Panc1 (cell line): ENCODE measurements at regions not wholly inside any gene's neighbourhood (a gene's known extent, or its start where the extent isn't known, plus 50 kb on each side); places are given as distances from the start of the nearest gene placed in this dataset.

ENCODE experiments used
- ATAC-seq: fragments of 200-7000 bp; cut with Tn5 transposase; 2 replicates; pipeline ENCODE4 v1.9.1; 2020; ENCODE audit warnings: mild to moderate bottlenecking, moderate library complexity
- BruUV-seq: library from RNA; stranded (reverse); fragments of 400-500 nt; replicated peaks from 2 replicates; lab custom pipeline; 2021; lab: Mats Ljungman, UMichigan
- CTCF ChIA-PET: fragments of 300-600 bp; sonication (Branson Sonifier 250); formaldehyde crosslinking; loops from one replicate; lab custom pipeline; 2022; ENCODE audit warnings: antibody characterized with exemption; lab: Charles Lee
- POLR2A ChIA-PET: fragments of 300-600 bp; sonication (Branson Sonifier 250); formaldehyde crosslinking; loops from one replicate; lab custom pipeline; 2022; ENCODE audit warnings: antibody characterized with exemption; lab: Charles Lee
- DNase-seq: peaks from one replicate; pipeline ENCODE4 v3.0.0-alpha.2; 2010; ENCODE audit warnings: low read depth, low spot score
- H3K27ac ChIP-seq: 2 replicates; pipeline ENCODE4 v1.5.1; 2011; ENCODE audit warnings: mild to moderate bottlenecking, low read length, inconsistent platforms
- H3K27me3 ChIP-seq: fragments of 200-500 bp; sonication (Bioruptor generic); 2 replicates; pipeline ENCODE4 v1.6.0; 2014; ENCODE audit warnings: low read length, inconsistent platforms; ENCODE audit not compliant: control insufficient read depth, insufficient read depth
- H3K36me3 ChIP-seq: fragments of 200-500 bp; sonication (Bioruptor generic); 2 replicates; pipeline ENCODE4 v1.5.1; 2014; ENCODE audit warnings: inconsistent platforms, mild to moderate bottlenecking, low read length, moderate library complexity; ENCODE audit not compliant: control insufficient read depth, insufficient read depth
- H3K4me1 ChIP-seq: 2 replicates; pipeline ENCODE4 v1.5.1; 2011; ENCODE audit warnings: inconsistent platforms, mild to moderate bottlenecking, low read length, moderate library complexity; ENCODE audit not compliant: control insufficient read depth, insufficient read depth
- H3K4me3 ChIP-seq, 2 experiments: 2 replicates each; pipeline ENCODE4 v1.5.1; 2011 to 2012; ENCODE audit warnings: low read depth in 2 of 2, low read length in 2 of 2, mild to moderate bottlenecking in 2 of 2, inconsistent platforms in 1 of 2, moderate library complexity in 1 of 2
- H3K9me3 ChIP-seq: fragments of 200-500 bp; sonication (Bioruptor generic); 2 replicates; pipeline ENCODE4 v1.5.1; 2014; ENCODE audit warnings: low read depth, mild to moderate bottlenecking, inconsistent platforms, low read length, moderate library complexity; ENCODE audit not compliant: control insufficient read depth, insufficient read depth
- CTCF ChIP-seq: fragments of 450-650 bp; IDR thresholded peaks from 2 replicates; pipeline ENCODE4 v1.5.1; 2017; ENCODE audit warnings: mild to moderate bottlenecking
- POLR2AphosphoS5 ChIP-seq: IDR thresholded peaks from 2 replicates; pipeline ENCODE4 v1.6.1; 2012; ENCODE audit warnings: mild to moderate bottlenecking, low read depth, low read length, moderate library complexity
- SIN3A ChIP-seq: IDR thresholded peaks from 2 replicates; pipeline ENCODE4 v1.6.1; 2012; ENCODE audit warnings: low read depth, mild to moderate bottlenecking, low read length, moderate library complexity, borderline replicate concordance; ENCODE audit not compliant: insufficient read depth
- TCF7L2 ChIP-seq: IDR thresholded peaks from 2 replicates; pipeline ENCODE4 v1.6.1; 2011; ENCODE audit warnings: mild to moderate bottlenecking, low read depth, low read length, inconsistent platforms
- in situ Hi-C: cut with HindIII; loops from 2 replicates; pipeline ENCODE4 v1.10.0; 2016; ENCODE audit warnings: low sequenced_read_pairs, low pct_unique_long_range_greater_than_20kb
- intact Hi-C: fragments of 100-400 bp; cut with micrococcal nuclease; formaldehyde crosslinking; loops from one replicate; pipeline ENCODE4 v1.10.0; 2022; ENCODE audit not compliant: unreplicated experiment
- TF ChIP-seq, protein P1 (sequence below), 2 experiments: IDR thresholded peaks; 2 replicates each; pipeline ENCODE4 v1.6.1; 2011 to 2012; ENCODE audit warnings: low read depth in 2 of 2, control low read depth in 1 of 2, low read length in 1 of 2, mild to moderate bottlenecking in 1 of 2, moderate library complexity in 1 of 2; ENCODE audit not compliant: insufficient read depth in 1 of 2

- Histone ChIP-seq H3K27me3 (no peaks in the 10 kb centered on the region), H3K4me3 (no peak overlapping the region), H3K27ac (no peak overlapping the region), H3K9me3 (no peaks in the 10 kb centered on the region), H3K36me3 (no peaks in the 10 kb centered on the region), H3K4me1 (no peaks in the 10 kb centered on the region)
- ChIA-PET CTCF (no interaction called here), POLR2A (no interaction called here)
- BruUV-seq: no TSS peak
- intact Hi-C loops: no loop called here
- TF ChIP-seq TCF7L2 (no peak), CTCF (no peak), SIN3A (no peak)
- TF ChIP-seq, protein P1, sequence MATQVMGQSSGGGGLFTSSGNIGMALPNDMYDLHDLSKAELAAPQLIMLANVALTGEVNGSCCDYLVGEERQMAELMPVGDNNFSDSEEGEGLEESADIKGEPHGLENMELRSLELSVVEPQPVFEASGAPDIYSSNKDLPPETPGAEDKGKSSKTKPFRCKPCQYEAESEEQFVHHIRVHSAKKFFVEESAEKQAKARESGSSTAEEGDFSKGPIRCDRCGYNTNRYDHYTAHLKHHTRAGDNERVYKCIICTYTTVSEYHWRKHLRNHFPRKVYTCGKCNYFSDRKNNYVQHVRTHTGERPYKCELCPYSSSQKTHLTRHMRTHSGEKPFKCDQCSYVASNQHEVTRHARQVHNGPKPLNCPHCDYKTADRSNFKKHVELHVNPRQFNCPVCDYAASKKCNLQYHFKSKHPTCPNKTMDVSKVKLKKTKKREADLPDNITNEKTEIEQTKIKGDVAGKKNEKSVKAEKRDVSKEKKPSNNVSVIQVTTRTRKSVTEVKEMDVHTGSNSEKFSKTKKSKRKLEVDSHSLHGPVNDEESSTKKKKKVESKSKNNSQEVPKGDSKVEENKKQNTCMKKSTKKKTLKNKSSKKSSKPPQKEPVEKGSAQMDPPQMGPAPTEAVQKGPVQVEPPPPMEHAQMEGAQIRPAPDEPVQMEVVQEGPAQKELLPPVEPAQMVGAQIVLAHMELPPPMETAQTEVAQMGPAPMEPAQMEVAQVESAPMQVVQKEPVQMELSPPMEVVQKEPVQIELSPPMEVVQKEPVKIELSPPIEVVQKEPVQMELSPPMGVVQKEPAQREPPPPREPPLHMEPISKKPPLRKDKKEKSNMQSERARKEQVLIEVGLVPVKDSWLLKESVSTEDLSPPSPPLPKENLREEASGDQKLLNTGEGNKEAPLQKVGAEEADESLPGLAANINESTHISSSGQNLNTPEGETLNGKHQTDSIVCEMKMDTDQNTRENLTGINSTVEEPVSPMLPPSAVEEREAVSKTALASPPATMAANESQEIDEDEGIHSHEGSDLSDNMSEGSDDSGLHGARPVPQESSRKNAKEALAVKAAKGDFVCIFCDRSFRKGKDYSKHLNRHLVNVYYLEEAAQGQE (IDR thresholded peaks at IDR 0.05; ENCODE audit: insufficient read depth in 1 of 2, low read depth in 2 of 2, low read length in 1 of 2): no peak
- DNase-seq (no peak), ATAC-seq (no peak)
- in situ Hi-C loops: no loop called here
Observed at GRCh38 chr13:79859756-79860155, 378.8 kb downstream of the NDFIP2 start.

DNA sequence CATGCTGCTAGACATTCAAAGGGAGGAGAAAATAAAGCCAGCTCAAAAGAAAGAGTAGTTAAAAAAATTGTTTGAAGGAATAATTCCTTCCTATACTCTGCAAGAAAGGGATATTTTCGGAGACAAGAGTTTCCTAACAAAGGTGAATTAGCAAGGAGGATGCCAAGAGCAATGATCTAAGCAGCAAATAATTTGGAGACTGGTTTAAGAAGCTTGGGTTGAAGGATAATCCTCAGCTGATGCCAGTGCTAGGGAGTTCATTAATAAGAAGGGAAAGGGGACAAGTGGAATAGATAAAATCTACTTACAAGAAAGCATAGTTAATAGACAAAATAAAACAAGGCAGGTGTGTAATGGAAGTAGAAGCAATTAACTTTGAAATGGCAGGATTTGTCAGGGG lies 372.3 kb downstream of the NDFIP2 start:
- CTCF ChIA-PET: no interaction called here
- Histone ChIP-seq H3K9me3 (no peaks in the 10 kb centered on the region), H3K36me3 (no peaks in the 10 kb centered on the region), H3K27ac (no peak overlapping the region), H3K4me3 (no peak overlapping the region), H3K4me1 (no peaks in the 10 kb centered on the region), H3K27me3 (no peaks in the 10 kb centered on the region)
- intact Hi-C loops: no loop called here
- in situ Hi-C loops: no loop called here
- BruUV-seq: no TSS peak
- DNase-seq (no peak), ATAC-seq (no peak)
- TF ChIP-seq SIN3A: no peak
- no peak for TF ChIP-seq TCF7L2
- POLR2A ChIA-PET: no interaction called here

GRCh38 chr13:79851318-79851717 lies 370.4 kb downstream of the NDFIP2 start:
- Histone ChIP-seq H3K9me3 (no peaks in the 10 kb centered on the region), H3K27me3 (no peaks in the 10 kb centered on the region), H3K36me3 (no peaks in the 10 kb centered on the region), H3K27ac (no peak overlapping the region), H3K4me1 (no peaks in the 10 kb centered on the region), H3K4me3 (no peak overlapping the region)
- intact Hi-C loops: no loop called here
- CTCF ChIA-PET: no interaction called here
- no TSS peak for BruUV-seq
- no peak for DNase-seq
- no peak for ATAC-seq
- in situ Hi-C loops: no loop called here
- TF ChIP-seq TCF7L2 (no peak), POLR2AphosphoS5 (no peak), CTCF (no peak), SIN3A (no peak)
- TF ChIP-seq, protein P1 (IDR thresholded peaks at IDR 0.05; ENCODE audit: insufficient read depth in 1 of 2, low read depth in 2 of 2, low read length in 1 of 2): no peak
- POLR2A ChIA-PET: no interaction called here
